K562 (cell line): ENCODE measurements at regions not wholly inside any gene's neighbourhood (a gene's known extent, or its start where the extent isn't known, plus 50 kb on each side); places are given as distances from the start of the nearest gene placed in this dataset.

Experiments
- ATAC-seq: fragments of 200-7000 bp; cut with Tn5 transposase; 3 replicates; pipeline ENCODE4 v1.9.1; 2020; ENCODE audit warnings: moderate library complexity
- BruUV-seq: library from RNA; stranded (reverse); fragments of 400-500 nt; replicated peaks from 2 replicates; lab custom pipeline; 2021; lab: Mats Ljungman, UMichigan
- CTCF ChIA-PET: fragments of 300-600 bp; formaldehyde crosslinking; extraction: SDS; loops from one replicate; lab custom pipeline; 2021; ENCODE audit warnings: low intra/inter-chr PET ratio; lab: Yijun Ruan, JAX
- POLR2A ChIA-PET: fragments of 300-600, 350-650 bp; sonication (Branson Sonifier 250); formaldehyde crosslinking; extraction: SDS; loops from one replicate; lab custom pipeline; 2021; ENCODE audit warnings: antibody characterized with exemption, inconsistent platforms; lab: Yijun Ruan, JAX
- DNase-seq, 4 experiments: peaks; one replicate each; pipeline versions ENCODE4 v3.0.0 to v3.0.0-alpha.2; 2011 to 2018; ENCODE audit warnings: low spot score in 3 of 4, mixed read lengths in 3 of 4; ENCODE audit errors: extremely low read depth in 1 of 4
- FAIRE-seq: peaks from 2 replicates; lab custom pipeline; 2011; peaks lifted over from hg19 to GRCh38; lab: Jason Lieb, UNC
- H2AFZ ChIP-seq: 2 replicates; pipeline ENCODE4 v1.6.0; 2011; ENCODE audit warnings: low read depth, low read length, control low read depth, inconsistent platforms
- H3K27ac ChIP-seq: fragments of 200-600 bp; 3 replicates; pipeline ENCODE4 v1.8.0; 2011; ENCODE audit warnings: low read depth, mild to moderate bottlenecking, control low read depth, inconsistent platforms, low read length, moderate library complexity, mixed read lengths; ENCODE audit errors: extremely low read depth
- H3K27me3 ChIP-seq, 2 experiments: fragments of 300-600 bp in 1 of 2; 2 replicates in 1 of 2; 3 replicates in 1 of 2; pipeline versions ENCODE4 v1.6.0 to v1.8.0; 2011; ENCODE audit warnings: inconsistent platforms in 2 of 2, low read length in 2 of 2, mild to moderate bottlenecking in 1 of 2, mixed read lengths in 1 of 2, moderate library complexity in 1 of 2; ENCODE audit not compliant: control insufficient read depth in 2 of 2, insufficient read depth in 2 of 2
- H3K36me3 ChIP-seq: fragments of 300-600 bp; 3 replicates; pipeline ENCODE4 v1.8.0; 2011; ENCODE audit warnings: mild to moderate bottlenecking, low read length, inconsistent platforms; ENCODE audit not compliant: control insufficient read depth, insufficient read depth
- H3K4me1 ChIP-seq, 2 experiments: fragments of 200-600 bp in 1 of 2; replicated peaks in 1 of 2; 2 replicates in 1 of 2; 3 replicates in 1 of 2; pipeline versions ENCODE4 v1.5.1 to v1.8.0; 2011; ENCODE audit warnings: inconsistent platforms in 2 of 2, low read length in 2 of 2, mild to moderate bottlenecking in 1 of 2, mixed read lengths in 1 of 2, moderate library complexity in 1 of 2; ENCODE audit not compliant: control insufficient read depth in 2 of 2, insufficient read depth in 2 of 2
- H3K4me2 ChIP-seq: 2 replicates; pipeline ENCODE4 v1.6.1; 2011; ENCODE audit warnings: low read length, control low read depth, inconsistent platforms, mixed read lengths; ENCODE audit not compliant: insufficient read depth
- H3K4me3 ChIP-seq: fragments of 200-600 bp; sonication (generic), shearing (Covaris generic); 2 replicates; pipeline ENCODE4 v1.5.1; 2016; ENCODE audit warnings: control low read depth, inconsistent platforms
- H3K79me2 ChIP-seq: fragments of 200-600 bp; 3 replicates; pipeline ENCODE4 v1.8.0; 2011; ENCODE audit warnings: low read length, inconsistent platforms; ENCODE audit not compliant: control insufficient read depth, insufficient read depth
- H3K9ac ChIP-seq, 2 experiments: 2 replicates each; pipeline versions ENCODE4 v1.6.0 to v1.6.1; 2011; ENCODE audit warnings: low read depth in 2 of 2, low read length in 2 of 2, control low read depth in 1 of 2, inconsistent platforms in 1 of 2, mild to moderate bottlenecking in 1 of 2, mixed read lengths in 1 of 2; ENCODE audit not compliant: insufficient read depth in 1 of 2
- H3K9me1 ChIP-seq: one replicate; pipeline ENCODE4 v1.6.0; 2011; ENCODE audit warnings: inconsistent platforms, mild to moderate bottlenecking, low read length, moderate library complexity; ENCODE audit not compliant: control insufficient read depth, insufficient read depth
- H3K9me3 ChIP-seq: replicated peaks from 2 replicates; pipeline ENCODE4 v1.5.1; 2011; ENCODE audit warnings: low read depth, low read length, inconsistent platforms; ENCODE audit not compliant: control insufficient read depth, insufficient read depth
- H4K20me1 ChIP-seq: replicated peaks from 2 replicates; pipeline ENCODE4 v1.6.1; 2011; ENCODE audit warnings: low read length, inconsistent platforms, mixed read lengths; ENCODE audit not compliant: control insufficient read depth, insufficient read depth
- ETV6 ChIP-seq, 3 experiments: fragments of 150-350 bp in 1 of 3; sonication (generic) in 1 of 3; formaldehyde crosslinking in 1 of 3; IDR thresholded peaks; 2 replicates each; pipeline versions ENCODE4 v1.6.1 to v1.8.0; 2014 to 2022; ENCODE audit warnings: borderline replicate concordance in 2 of 3, low read depth in 2 of 3, antibody characterized with exemption in 1 of 3, low read length in 1 of 3, mild to moderate bottlenecking in 1 of 3, missing genetic modification reagents in 1 of 3
- JUNB ChIP-seq: fragments of 450-650 bp; formaldehyde crosslinking; conservative IDR thresholded peaks from 2 replicates; pipeline ENCODE4 v1.4.0; 2020; ENCODE audit warnings: mild to moderate bottlenecking
- PHB ChIP-seq: fragments of 250-450 bp; sonication (Bioruptor Pico); IDR thresholded peaks from 2 replicates; pipeline ENCODE4 v1.5.0; 2021
- POLR2G ChIP-seq: fragments of 200-400 bp; formaldehyde crosslinking; IDR thresholded peaks from 2 replicates; pipeline ENCODE4 v1.6.1; 2017; ENCODE audit warnings: low read depth, mild to moderate bottlenecking, antibody characterized with exemption, low read length, moderate library complexity
- SRSF7 ChIP-seq: fragments of 200-400 bp; formaldehyde crosslinking; optimal IDR thresholded peaks from 2 replicates; pipeline ENCODE3; 2017; ENCODE audit warnings: mild to moderate bottlenecking, low read depth, low read length
- TAF1 ChIP-seq: IDR thresholded peaks from 2 replicates; pipeline ENCODE4 v1.6.1; 2011; ENCODE audit warnings: mild to moderate bottlenecking, low read length, moderate library complexity; ENCODE audit not compliant: insufficient read depth, control insufficient read depth, severe bottlenecking; ENCODE audit errors: extremely low read depth
- ZNF24 ChIP-seq: fragments of 450-650 bp; IDR thresholded peaks from 2 replicates; pipeline ENCODE4 v1.6.1; 2016
- WGBS: fragments of 100-300 bp; shearing (Covaris generic); methylation state at CpG from one replicate; pipeline ENCODE4 v1.1.6; 2016; ENCODE audit warnings: low coverage, mixed read lengths; ENCODE audit not compliant: insufficient coverage; ENCODE audit errors: missing lambda C conversion rate; 5-methylcytosine and 5-hydroxymethylcytosine counted together
- in situ Hi-C: fragments of 300-500 bp; cut with MboI; formaldehyde crosslinking; loops from 4 replicates; pipeline ENCODE4 v1.15.0; 2018; ENCODE audit warnings: inconsistent platforms, mixed read lengths
- intact Hi-C: fragments of 100-400 bp; cut with micrococcal nuclease; formaldehyde crosslinking; loops from 2 replicates; pipeline ENCODE4 v1.14.2; 2022

DNA sequence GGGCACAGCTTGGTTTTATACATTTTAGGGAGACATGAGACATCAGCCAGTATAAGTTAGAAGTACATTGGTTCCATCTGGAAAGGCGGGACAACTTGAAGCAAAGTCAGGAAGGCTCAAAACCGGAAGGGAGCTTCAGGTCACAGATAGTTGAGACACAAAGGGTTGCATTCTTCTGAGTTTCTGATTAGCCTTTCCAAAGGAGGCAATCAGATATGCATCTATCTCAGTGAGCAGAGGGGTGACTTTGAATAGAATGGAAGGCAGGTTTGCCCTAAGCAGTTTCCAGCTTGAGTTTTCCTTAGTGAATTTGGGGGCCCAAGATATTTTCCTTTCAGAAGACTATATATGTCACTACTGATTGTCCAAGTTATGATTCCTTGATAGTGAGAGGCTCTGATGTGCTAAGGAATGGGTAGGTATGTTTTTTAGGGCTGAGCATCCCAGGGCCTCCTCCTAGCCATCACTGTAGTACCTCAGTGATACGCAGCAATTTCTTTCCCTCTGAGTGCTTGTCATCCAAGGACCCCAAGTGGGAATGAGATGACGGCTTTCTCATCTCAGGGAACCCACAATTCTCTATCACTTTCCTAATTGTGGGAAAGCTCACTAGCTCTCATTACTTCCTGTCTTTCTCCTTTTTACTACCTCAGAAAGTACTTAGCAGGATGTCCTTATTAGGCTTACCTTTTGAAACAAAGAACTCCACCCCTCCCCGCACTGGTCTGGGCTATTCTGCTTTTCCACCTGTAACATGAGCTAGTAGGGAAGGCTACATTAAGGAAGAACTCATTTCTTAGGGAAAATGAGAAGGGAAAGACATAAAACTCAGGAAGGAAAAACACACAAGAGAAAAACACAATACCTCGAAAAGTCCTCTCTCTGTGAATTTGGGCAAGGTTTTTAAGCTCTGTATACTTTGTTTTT, 632.7 kb downstream of the RAPGEF2 start:
- Histone ChIP-seq H4K20me1 (no peaks in the 10 kb centered on the region), H3K27me3 (no peaks in the 10 kb centered on the region), H3K4me1 (no peaks in the 10 kb centered on the region), H2AFZ (no peak overlapping the region), H3K4me2 (no peak overlapping the region), H3K36me3 (no peaks in the 10 kb centered on the region), H3K4me3 (no peak overlapping the region), H3K79me2 (no peaks in the 10 kb centered on the region), H3K27ac (no peak overlapping the region), H3K9me3 (no peaks in the 10 kb centered on the region), H3K9me1 (no peaks in the 10 kb centered on the region), H3K9ac (no peak overlapping the region)
- POLR2A ChIA-PET, result no interaction called here
- no peak for TF ChIP-seq JUNB (CRISPR knock-in tag)
- no peak for TF ChIP-seq POLR2G
- TF ChIP-seq SRSF7, result no peak
- no peak for TF ChIP-seq ZNF24
- no peak for TF ChIP-seq ETV6 (IDR thresholded peaks at IDR 0.05; ENCODE audit: borderline replicate concordance in 1 of 2, low read depth in 2 of 2, low read length in 1 of 2)
- TF ChIP-seq ETV6 (CRISPR knock-in tag; IDR thresholded peaks at IDR 0.05; ENCODE audit: borderline replicate concordance), result no peak
- TF ChIP-seq PHB (CRISPR knock-in tag), result no peak
- no peak for TF ChIP-seq TAF1
- 0% methylated on average over 2 of the region's 6 CpGs for WGBS
- intact Hi-C loops (no loop called here), in situ Hi-C loops (no loop called here)
- no peak for ATAC-seq
- CTCF ChIA-PET, result no interaction called here
- no peak for FAIRE-seq
- no TSS peak for BruUV-seq
- no peak for DNase-seq
